ENCODE measurements at regions not wholly inside any gene's neighbourhood (a gene's known extent, or its start where the extent isn't known, plus 50 kb on each side); places are given as distances from the start of the nearest gene placed in this dataset.

GRCh38 chr16:55221836-55222235 lies 102.2 kb upstream of the IRX6 start:
- H3K79me2 ChIP-seq (ENCODE audit: insufficient read depth, low read length): no peaks in the 10 kb centered on the region
- H2AFZ ChIP-seq (ENCODE audit: low read length): no peak overlapping the region
- H3K4me3 ChIP-seq (ENCODE audit: insufficient read depth, low read length): no peak overlapping the region
- H3K4me1 ChIP-seq (ENCODE audit: insufficient read depth, low read length): no peaks in the 10 kb centered on the region
- peaks cover 3% of the 10 kb centered on the region for H3K27me3 ChIP-seq (ENCODE audit: insufficient read depth, low read length)
- H3K4me2 ChIP-seq (ENCODE audit: insufficient read depth, low read length): no peak overlapping the region
- TF ChIP-seq CTCF (IDR thresholded peaks at IDR 0.05; ENCODE audit: extremely low read depth, low read depth, low read length): no peak
- no peak overlapping the region for H3K27ac ChIP-seq (ENCODE audit: low read depth, low read length)
- H3K36me3 ChIP-seq (ENCODE audit: insufficient read depth, low read length): no peaks in the 10 kb centered on the region
- H3K9me3 ChIP-seq (ENCODE audit: low read depth, low read length): no peaks in the 10 kb centered on the region
- no peaks in the 10 kb centered on the region for H4K20me1 ChIP-seq (ENCODE audit: insufficient read depth, low read length)
- no peak for DNase-seq (ENCODE audit: insufficient read length, low spot score, missing footprints)

- no peak for TF ChIP-seq CTCF (IDR thresholded peaks at IDR 0.05; ENCODE audit: extremely low read depth, low read depth, low read length)
Observed at GRCh38 chr16:55222486-55222885, 101.5 kb upstream of the IRX6 start.

GRCh38 chr16:55225972-55226542 lies 97.9 kb upstream of the IRX6 start:
- H3K4me2 ChIP-seq (ENCODE audit: insufficient read depth, low read length): no peak overlapping the region
- no peak for TF ChIP-seq CTCF (IDR thresholded peaks at IDR 0.05; ENCODE audit: extremely low read depth, low read depth, low read length)
- no peaks in the 10 kb centered on the region for H4K20me1 ChIP-seq (ENCODE audit: insufficient read depth, low read length)
- no peak overlapping the region for H2AFZ ChIP-seq (ENCODE audit: low read length)
- H3K4me1 ChIP-seq (ENCODE audit: insufficient read depth, low read length): no peaks in the 10 kb centered on the region
- H3K36me3 ChIP-seq (ENCODE audit: insufficient read depth, low read length): no peaks in the 10 kb centered on the region
- H3K27me3 ChIP-seq (ENCODE audit: insufficient read depth, low read length): no peaks in the 10 kb centered on the region
- no peaks in the 10 kb centered on the region for H3K79me2 ChIP-seq (ENCODE audit: insufficient read depth, low read length)
- H3K27ac ChIP-seq (ENCODE audit: low read depth, low read length): no peak overlapping the region
- no peaks in the 10 kb centered on the region for H3K9me3 ChIP-seq (ENCODE audit: low read depth, low read length)
- DNase-seq (ENCODE audit: insufficient read length, low spot score, missing footprints): no peak
- no peak overlapping the region for H3K4me3 ChIP-seq (ENCODE audit: insufficient read depth, low read length)

More at GRCh38 chr16:55222486-55222885, 101.5 kb upstream of the IRX6 start:
- Histone ChIP-seq H3K9me3 (ENCODE audit: low read depth, low read length) (no peaks in the 10 kb centered on the region), H3K27ac (ENCODE audit: low read depth, low read length) (no peak overlapping the region), H3K27me3 (ENCODE audit: insufficient read depth, low read length) (peaks cover 3% of the 10 kb centered on the region), H3K4me3 (ENCODE audit: insufficient read depth, low read length) (no peak overlapping the region), H3K4me1 (ENCODE audit: insufficient read depth, low read length) (no peaks in the 10 kb centered on the region), H3K4me2 (ENCODE audit: insufficient read depth, low read length) (no peak overlapping the region), H3K79me2 (ENCODE audit: insufficient read depth, low read length) (no peaks in the 10 kb centered on the region), H3K36me3 (ENCODE audit: insufficient read depth, low read length) (no peaks in the 10 kb centered on the region), H2AFZ (ENCODE audit: low read length) (no peak overlapping the region), H4K20me1 (ENCODE audit: insufficient read depth, low read length) (no peaks in the 10 kb centered on the region)
- DNase-seq (ENCODE audit: insufficient read length, low spot score, missing footprints): no peak

- no peaks in the 10 kb centered on the region for H4K20me1 ChIP-seq (ENCODE audit: insufficient read depth, low read length)
- H3K27ac ChIP-seq (ENCODE audit: low read depth, low read length): no peak overlapping the region
- H3K27me3 ChIP-seq (ENCODE audit: insufficient read depth, low read length): peaks cover 5% of the 10 kb centered on the region
- no peaks in the 10 kb centered on the region for H3K79me2 ChIP-seq (ENCODE audit: insufficient read depth, low read length)
- H3K4me1 ChIP-seq (ENCODE audit: insufficient read depth, low read length): no peaks in the 10 kb centered on the region
- no peak overlapping the region for H3K4me2 ChIP-seq (ENCODE audit: insufficient read depth, low read length)
- no peak overlapping the region for H3K4me3 ChIP-seq (ENCODE audit: insufficient read depth, low read length)
- no peak overlapping the region for H2AFZ ChIP-seq (ENCODE audit: low read length)
- no peak for TF ChIP-seq CTCF (IDR thresholded peaks at IDR 0.05; ENCODE audit: extremely low read depth, low read depth, low read length)
- DNase-seq (ENCODE audit: insufficient read length, low spot score, missing footprints): no peak
- H3K9me3 ChIP-seq (ENCODE audit: low read depth, low read length): no peaks in the 10 kb centered on the region
- H3K36me3 ChIP-seq (ENCODE audit: insufficient read depth, low read length): no peaks in the 10 kb centered on the region
Observed at GRCh38 chr16:55232822-55233221, 91.2 kb upstream of the IRX6 start.
